Adrenal gland (tissue), 5 donors: ENCODE measurements at regions not wholly inside any gene's neighbourhood (a gene's known extent, or its start where the extent isn't known, plus 50 kb on each side); places are given as distances from the start of the nearest gene placed in this dataset.

Experiments used
- CTCF ChIP-seq, 6 experiments: fragments of 450-650 bp in 4 of 6; fragments of 200-600 bp in 2 of 6; sonication (generic) in 1 of 6; IDR thresholded peaks; 1 replicate in 5 of 6; 2 replicates in 1 of 6; pipeline versions ENCODE4 v1.5.1 to v1.8.0; 2016 to 2021; ENCODE audit warnings: antibody characterized with exemption in 6 of 6, mild to moderate bottlenecking in 2 of 6, moderate library complexity in 1 of 6
- POLR2A ChIP-seq, 2 donors: fragments of 450-650 bp; IDR thresholded peaks; one replicate each; pipeline ENCODE4 v1.6.1; 2017; ENCODE audit warnings: antibody characterized with exemption in 2 of 2, mild to moderate bottlenecking in 2 of 2, moderate library complexity in 1 of 2
- donor health status: DM: no; HTN: no; CAD: no.

- TF ChIP-seq CTCF (IDR thresholded peaks at IDR 0.05): no peak
- TF ChIP-seq POLR2A (IDR thresholded peaks at IDR 0.05): no peak
These were observed 568.1 kb upstream of the MKI67 start for GRCh38 chr10:128694168-128694850.
